ENCODE measurements at regions not wholly inside any gene's neighbourhood (a gene's known extent, or its start where the extent isn't known, plus 50 kb on each side); places are given as distances from the start of the nearest gene placed in this dataset.

GRCh38 chr15:77543159-77543882 is 89.4 kb downstream of the LINGO1 start (continued):
- TF ChIP-seq HMGXB4 (CRISPR knock-in tag; IDR thresholded peaks at IDR 0.05; ENCODE audit: borderline replicate concordance in 1 of 2, low read depth in 1 of 2) (peak; percentile 93 to 96), HCFC1 (IDR thresholded peaks at IDR 0.05; ENCODE audit: low read depth, low read length) (no peak), PITX1 (CRISPR knock-in tag; IDR thresholded peaks at IDR 0.05) (peak; percentile 82; the same call in 1 of the 2 replicates), ESRRA (CRISPR knock-in tag; IDR thresholded peaks at IDR 0.05; ENCODE audit: low read depth) (peak; percentile 62; the same call in 1 of the 2 replicates), ZNF800 (CRISPR knock-in tag; IDR thresholded peaks at IDR 0.05) (peak; percentile 41; the same call in 1 of the 2 replicates), ZNF251 (CRISPR knock-in tag; IDR thresholded peaks at IDR 0.05) (no peak), MBD4 (IDR thresholded peaks at IDR 0.05; ENCODE audit: borderline replicate concordance, low read length) (no peak), BORCS8-MEF2B (CRISPR knock-in tag; IDR thresholded peaks at IDR 0.05) (peak; percentile 20; the same call in 1 of the 2 replicates), SP140L (CRISPR knock-in tag; IDR thresholded peaks at IDR 0.05; ENCODE audit: borderline replicate concordance) (no peak), KDM5A (IDR thresholded peaks at IDR 0.05; ENCODE audit: borderline replicate concordance, low read length) (peak; percentile 66), RARG (CRISPR knock-in tag; IDR thresholded peaks at IDR 0.05; ENCODE audit: low read depth) (no peak), NFAT5 (CRISPR knock-in tag; IDR thresholded peaks at IDR 0.05) (no peak), BRD4 (CRISPR knock-in tag; IDR thresholded peaks at IDR 0.05) (no peak), ZNF232 (CRISPR knock-in tag; IDR thresholded peaks at IDR 0.05; ENCODE audit: borderline replicate concordance) (0 out of 2 replicates have a peak, but pooled peaks have one; percentile 66), POGZ (CRISPR knock-in tag; IDR thresholded peaks at IDR 0.05) (peak; percentile 84), ZNF317 (CRISPR knock-in tag; IDR thresholded peaks at IDR 0.05) (peak; percentile 68; the same call in 1 of the 2 replicates), KDM2A (CRISPR knock-in tag; IDR thresholded peaks at IDR 0.05; ENCODE audit: borderline replicate concordance, low read depth) (peak; percentile 83), ZNF577 (CRISPR knock-in tag; IDR thresholded peaks at IDR 0.05; ENCODE audit: borderline replicate concordance, low read depth) (no peak), ZNF83 (CRISPR knock-in tag; IDR thresholded peaks at IDR 0.05; ENCODE audit: borderline replicate concordance) (no peak), HNF4G (IDR thresholded peaks at IDR 0.05; ENCODE audit: borderline replicate concordance, low read depth, low read length) (no peak), HNF4G (CRISPR knock-in tag; IDR thresholded peaks at IDR 0.05; ENCODE audit: borderline replicate concordance, low read depth) (no peak)

Data from HepG2 (cell line).